HepG2 (cell line): ENCODE measurements at regions not wholly inside any gene's neighbourhood (a gene's known extent, or its start where the extent isn't known, plus 50 kb on each side); places are given as distances from the start of the nearest gene placed in this dataset.

Source experiments
- ATAC-seq: fragments of 200-7000 bp; cut with Tn5 transposase; 3 replicates; pipeline ENCODE4 v1.9.1; 2020; ENCODE audit warnings: mild to moderate bottlenecking, moderate library complexity
- BruUV-seq: library from RNA; stranded (reverse); fragments of 400-500 nt; replicated peaks from 2 replicates; lab custom pipeline; 2021; lab: Mats Ljungman, UMichigan
- CTCF ChIA-PET: fragments of 300-600 bp; formaldehyde crosslinking; extraction: SDS; loops from one replicate; lab custom pipeline; 2021; ENCODE audit warnings: low total read pairs, inconsistent platforms, low intra/inter-chr PET ratio; lab: Yijun Ruan, JAX
- POLR2A ChIA-PET: fragments of 350-600 bp; sonication (Branson Sonifier 250); formaldehyde crosslinking; loops from one replicate; lab custom pipeline; 2020; ENCODE audit warnings: antibody characterized with exemption, inconsistent platforms; lab: Yijun Ruan, JAX
- DNase-seq: peaks from one replicate; pipeline ENCODE4 v3.0.0-alpha.2; 2015; ENCODE audit warnings: low spot score
- FAIRE-seq: peaks from 3 replicates; lab custom pipeline; 2011; peaks lifted over from hg19 to GRCh38; lab: Jason Lieb, UNC
- H2AFZ ChIP-seq: one replicate; pipeline ENCODE4 v1.6.1; 2011; ENCODE audit warnings: low read length, inconsistent platforms
- H3K27ac ChIP-seq: fragments of 300-600 bp; 3 replicates; pipeline ENCODE4 v1.8.0; 2011; ENCODE audit warnings: mixed run types, mild to moderate bottlenecking, mixed read lengths, low read length, inconsistent platforms; ENCODE audit not compliant: insufficient read depth; ENCODE audit errors: extremely low read length
- H3K27me3 ChIP-seq, 2 experiments: fragments of 200-600 bp in 1 of 2; 2 replicates in 1 of 2; 3 replicates in 1 of 2; pipeline versions ENCODE4 v1.6.0 to v1.8.0; 2011; ENCODE audit warnings: low read length in 2 of 2, mild to moderate bottlenecking in 2 of 2, moderate library complexity in 2 of 2, inconsistent platforms in 1 of 2; ENCODE audit not compliant: insufficient read depth in 2 of 2, control insufficient read depth in 1 of 2
- H3K36me3 ChIP-seq, 2 experiments: fragments of 200-600 bp in 1 of 2; replicated peaks in 1 of 2; 2 replicates in 1 of 2; 3 replicates in 1 of 2; pipeline versions ENCODE4 v1.5.1 to v1.8.0; 2011; ENCODE audit warnings: low read length in 2 of 2, inconsistent platforms in 1 of 2; ENCODE audit not compliant: insufficient read depth in 2 of 2, control insufficient read depth in 1 of 2
- H3K4me1 ChIP-seq: 2 replicates; pipeline ENCODE4 v1.5.1; 2012; ENCODE audit warnings: low read length, inconsistent platforms; ENCODE audit not compliant: insufficient read depth
- H3K4me2 ChIP-seq: 2 replicates; pipeline ENCODE4 v1.6.0; 2011; ENCODE audit warnings: low read depth, low read length, inconsistent platforms
- H3K4me3 ChIP-seq, 3 experiments: fragments of 200-600 bp in 1 of 3; sonication (generic), shearing (Covaris generic) in 1 of 3; replicated peaks in 1 of 3; 2 replicates each; pipeline ENCODE4 v1.5.1; 2011 to 2016; ENCODE audit warnings: low read length in 3 of 3, inconsistent platforms in 2 of 3, low read depth in 2 of 3, mild to moderate bottlenecking in 2 of 3, control low read depth in 1 of 3, mixed read lengths in 1 of 3; ENCODE audit not compliant: insufficient read depth in 1 of 3
- H3K79me2 ChIP-seq: one replicate; pipeline ENCODE4 v1.6.1; 2011; ENCODE audit warnings: low read length, inconsistent platforms; ENCODE audit not compliant: insufficient read depth
- H3K9ac ChIP-seq: 2 replicates; pipeline ENCODE4 v1.6.0; 2011; ENCODE audit warnings: mild to moderate bottlenecking, low read depth, low read length, inconsistent platforms; ENCODE audit not compliant: insufficient read depth
- H3K9me3 ChIP-seq: 2 replicates; pipeline ENCODE4 v1.5.1; 2012; ENCODE audit warnings: mild to moderate bottlenecking, low read length
- H4K20me1 ChIP-seq: 2 replicates; pipeline ENCODE4 v1.6.0; 2011; ENCODE audit warnings: inconsistent platforms, mild to moderate bottlenecking, low read length, moderate library complexity; ENCODE audit not compliant: insufficient read depth
- ARID2 ChIP-seq: sonication (generic); formaldehyde crosslinking; IDR thresholded peaks from 2 replicates; pipeline ENCODE4 v1.8.1; 2022; ENCODE audit warnings: mild to moderate bottlenecking, missing genetic modification reagents, borderline replicate concordance
- CBFB ChIP-seq: sonication (generic); formaldehyde crosslinking; IDR thresholded peaks from 2 replicates; pipeline ENCODE4 v1.4.0; 2020; ENCODE audit warnings: missing genetic modification reagents
- E2F5 ChIP-seq: sonication (generic); formaldehyde crosslinking; conservative IDR thresholded peaks from 2 replicates; pipeline ENCODE4 v1.4.0; 2020; ENCODE audit warnings: missing genetic modification reagents
- ERF ChIP-seq: IDR thresholded peaks from 2 replicates; pipeline ENCODE4 v1.6.1; 2018; ENCODE audit warnings: missing biosample characterization, missing genetic modification reagents
- IRF2 ChIP-seq: IDR thresholded peaks from 2 replicates; pipeline ENCODE4 v1.6.1; 2018; ENCODE audit warnings: missing genetic modification reagents, missing compliant biosample characterization
- MAFF ChIP-seq: IDR thresholded peaks from 2 replicates; pipeline ENCODE4 v1.6.1; 2011; ENCODE audit warnings: low read depth, low read length, improper control_type of control experiment
- MEIS2 ChIP-seq: sonication (generic); formaldehyde crosslinking; IDR thresholded peaks from 2 replicates; pipeline ENCODE4 v1.9.0; 2021; ENCODE audit warnings: mild to moderate bottlenecking, missing genetic modification reagents
- MTA3 ChIP-seq: sonication (generic); formaldehyde crosslinking; IDR thresholded peaks from 2 replicates; pipeline ENCODE4 v1.4.0; 2020; ENCODE audit warnings: missing genetic modification reagents
- MYNN ChIP-seq: sonication (generic); formaldehyde crosslinking; IDR thresholded peaks from 2 replicates; pipeline ENCODE4 v1.4.0; 2020; ENCODE audit warnings: mild to moderate bottlenecking, low read depth, missing genetic modification reagents
- POGZ ChIP-seq: sonication (generic); formaldehyde crosslinking; IDR thresholded peaks from 2 replicates; pipeline ENCODE4 v1.4.0; 2020; ENCODE audit warnings: mild to moderate bottlenecking, missing genetic modification reagents
- PRDM15 ChIP-seq: sonication (generic); formaldehyde crosslinking; IDR thresholded peaks from 2 replicates; pipeline ENCODE4 v1.4.0; 2020; ENCODE audit warnings: missing genetic modification reagents
- SIN3A ChIP-seq: IDR thresholded peaks from 2 replicates; pipeline ENCODE4 v1.6.1; 2011; ENCODE audit warnings: low read depth, mild to moderate bottlenecking, control low read depth, low read length, borderline replicate concordance
- TCF7 ChIP-seq: sonication (generic); IDR thresholded peaks from 2 replicates; pipeline ENCODE4 v1.6.1; 2016; ENCODE audit warnings: antibody characterized with exemption, low read depth
- TEAD2 ChIP-seq: sonication (generic); formaldehyde crosslinking; IDR thresholded peaks from 2 replicates; pipeline ENCODE4 v1.9.0; 2021; ENCODE audit warnings: missing genetic modification reagents
- ZBTB33 ChIP-seq: sonication (generic); formaldehyde crosslinking; IDR thresholded peaks from 2 replicates; pipeline ENCODE4 v1.4.0; 2020; ENCODE audit warnings: missing genetic modification reagents
- ZMYM4 ChIP-seq: sonication (generic); formaldehyde crosslinking; IDR thresholded peaks from 2 replicates; pipeline ENCODE4 v1.8.1; 2023; ENCODE audit warnings: mild to moderate bottlenecking, missing genetic modification reagents
- ZNF180 ChIP-seq: sonication (generic); formaldehyde crosslinking; IDR thresholded peaks from 2 replicates; pipeline ENCODE4 v1.4.0; 2020; ENCODE audit warnings: low read depth, missing genetic modification reagents, borderline replicate concordance
- ZNF367 ChIP-seq: sonication (generic); formaldehyde crosslinking; IDR thresholded peaks from 2 replicates; pipeline ENCODE4 v1.4.0; 2020; ENCODE audit warnings: missing genetic modification reagents, borderline replicate concordance
- ZNF530 ChIP-seq: sonication (generic); formaldehyde crosslinking; IDR thresholded peaks from 2 replicates; pipeline ENCODE4 v1.5.0; 2020; ENCODE audit warnings: low read depth, mild to moderate bottlenecking, missing genetic modification reagents
- ZNF678 ChIP-seq: sonication (generic); formaldehyde crosslinking; IDR thresholded peaks from 2 replicates; pipeline ENCODE4 v1.4.0; 2020; ENCODE audit warnings: mild to moderate bottlenecking, missing genetic modification reagents
- WGBS: methylation state at CpG from one replicate; pipeline ENCODE4 v1.1.6; 2017; ENCODE audit warnings: low lambda C conversion rate; 5-methylcytosine and 5-hydroxymethylcytosine counted together
- in situ Hi-C: cut with HindIII; loops from 2 replicates; pipeline ENCODE4 v1.10.0; 2017; ENCODE audit warnings: low pct_unique_long_range_greater_than_20kb; ENCODE audit not compliant: extremely low pct_ligation_motif_present
- intact Hi-C: fragments of 100-400 bp; cut with micrococcal nuclease; formaldehyde crosslinking; loops from one replicate; pipeline ENCODE4 v1.10.0; 2022; ENCODE audit not compliant: unreplicated experiment

- POLR2A ChIA-PET, result no interaction called here
- no peak overlapping the region for H3K27ac ChIP-seq
- no peak for FAIRE-seq
- WGBS, result no CpG with 5 or more reads among the region's 2 CpGs
- H2AFZ ChIP-seq, result no peak overlapping the region
- no peaks in the 10 kb centered on the region for H3K36me3 ChIP-seq
- H3K9ac ChIP-seq, result no peak overlapping the region
- TF ChIP-seq MYNN (no peak), ARID2 (no peak), ZMYM4 (CRISPR knock-in tag) (no peak), ZNF530 (CRISPR knock-in tag) (no peak), CBFB (CRISPR knock-in tag) (no peak), MEIS2 (CRISPR knock-in tag) (no peak), POGZ (CRISPR knock-in tag) (no peak), IRF2 (CRISPR knock-in tag) (no peak), ERF (CRISPR knock-in tag) (no peak), MTA3 (CRISPR knock-in tag) (no peak), MAFF (no peak), SIN3A (no peak), TCF7 (no peak), ZNF180 (CRISPR knock-in tag) (no peak), PRDM15 (CRISPR knock-in tag) (no peak), ZNF367 (CRISPR knock-in tag) (no peak), ZBTB33 (CRISPR knock-in tag) (no peak), TEAD2 (CRISPR knock-in tag) (no peak), E2F5 (CRISPR knock-in tag) (no peak), ZNF678 (CRISPR knock-in tag) (no peak)
- TF ChIP-seq, all 625 proteins: peak for 0
- no peaks in the 10 kb centered on the region for H3K79me2 ChIP-seq
- no peaks in the 10 kb centered on the region for H4K20me1 ChIP-seq
- in situ Hi-C loops (no loop called here), intact Hi-C loops (no loop called here)
- DNase-seq (no peak), ATAC-seq (no peak)
- H3K9me3 ChIP-seq, result no peaks in the 10 kb centered on the region
- H3K4me1 ChIP-seq, result no peaks in the 10 kb centered on the region
- CTCF ChIA-PET, result no interaction called here
- H3K4me2 ChIP-seq, result no peak overlapping the region
- BruUV-seq, result no TSS peak
- H3K4me3 ChIP-seq, result no peak overlapping the region
- no peaks in the 10 kb centered on the region for H3K27me3 ChIP-seq
Observed at GRCh38 chrY:8994001-8994400, 343.3 kb upstream of the TSPY4 start.
